ENCODE measurements at regions not wholly inside any gene's neighbourhood (a gene's known extent, or its start where the extent isn't known, plus 50 kb on each side); places are given as distances from the start of the nearest gene placed in this dataset.

DNA sequence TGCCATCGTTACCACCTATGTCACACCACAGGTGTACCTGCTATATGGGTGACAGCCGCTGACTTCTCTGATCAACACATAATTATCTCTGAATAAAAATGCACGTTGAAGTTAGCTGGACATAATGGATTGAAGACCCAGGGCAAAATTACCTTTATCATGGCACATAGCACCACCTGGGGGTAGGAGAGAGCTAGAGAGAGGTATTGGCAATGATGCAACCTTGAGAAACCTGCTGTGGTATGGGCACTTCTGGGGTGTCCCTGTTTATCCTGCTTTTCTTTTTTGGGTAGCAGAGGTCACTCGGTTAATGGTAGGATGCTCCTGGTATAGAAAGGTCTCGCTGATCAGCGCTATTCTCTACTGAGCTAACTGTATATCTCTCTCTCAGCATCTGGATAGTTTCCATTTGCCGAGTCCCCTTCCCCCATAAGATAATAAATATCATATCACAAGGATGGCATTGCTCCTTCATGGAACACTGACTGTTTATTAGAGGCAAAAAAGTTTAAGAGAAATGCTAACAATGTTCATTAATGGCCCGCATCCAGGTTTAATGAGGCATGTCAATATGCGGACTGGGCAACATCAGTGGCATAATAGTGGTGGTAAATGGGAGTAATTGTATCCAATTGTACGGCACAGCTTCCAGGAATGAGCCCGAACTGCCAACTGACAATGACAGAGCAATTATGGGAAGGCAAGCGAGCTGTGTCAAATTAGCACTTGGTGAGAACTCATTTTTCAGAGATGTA, 323.1 kb downstream of the TFEC start:
- H3K27me3 ChIP-seq (ENCODE audit: control insufficient read depth, insufficient read depth, low read length), result no peaks in the 10 kb centered on the region

GRCh38 chr7:115704884-115705283, 325.7 kb downstream of the TFEC start:
- H3K27me3 ChIP-seq (ENCODE audit: control insufficient read depth, insufficient read depth, low read length), result no peaks in the 10 kb centered on the region
- H3K36me3 ChIP-seq (ENCODE audit: control insufficient read depth, insufficient read depth, low read length), result no peaks in the 10 kb centered on the region
- no peak overlapping the region for H3K4me3 ChIP-seq (ENCODE audit: low read depth, low read length)
- H3K9ac ChIP-seq (ENCODE audit: low read length), result no peak overlapping the region
- H3K9me3 ChIP-seq (ENCODE audit: control insufficient read depth, insufficient read depth, low read depth, low read length), result no peaks in the 10 kb centered on the region
- H3K4me1 ChIP-seq (ENCODE audit: control insufficient read depth, insufficient read depth, low read length), result no peaks in the 10 kb centered on the region
- H3K27ac ChIP-seq (ENCODE audit: low read depth, low read length), result no peak overlapping the region

More for the DNA sequence above, 323.1 kb downstream of the TFEC start:
- Histone ChIP-seq H3K27ac (ENCODE audit: low read depth, low read length) (no peak overlapping the region), H3K36me3 (ENCODE audit: control insufficient read depth, insufficient read depth, low read length) (no peaks in the 10 kb centered on the region), H3K4me3 (ENCODE audit: low read depth, low read length) (no peak overlapping the region), H3K4me1 (ENCODE audit: control insufficient read depth, insufficient read depth, low read length) (no peaks in the 10 kb centered on the region), H3K9me3 (ENCODE audit: control insufficient read depth, insufficient read depth, low read depth, low read length) (no peaks in the 10 kb centered on the region), H3K9ac (ENCODE audit: low read length) (no peak overlapping the region)

DNA sequence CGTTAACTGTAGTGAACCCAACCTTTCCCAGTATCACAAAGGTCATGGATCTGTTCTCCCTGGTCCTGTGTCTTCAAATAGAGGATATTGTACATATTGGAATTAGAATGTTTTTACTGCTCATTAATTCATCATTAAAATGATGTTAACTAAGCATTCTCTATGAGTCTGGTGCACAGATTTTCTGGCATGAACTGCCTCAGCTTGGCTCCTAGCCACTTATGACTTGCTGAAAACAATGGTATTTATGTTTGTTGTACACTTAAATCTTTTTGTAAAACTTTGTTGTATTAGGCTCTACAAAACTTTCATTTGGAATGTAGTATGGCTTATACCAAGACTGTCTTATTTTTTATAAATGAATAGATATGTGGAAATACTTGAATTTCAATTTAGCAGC, 329.4 kb downstream of the TFEC start:
- Histone ChIP-seq H3K27me3 (ENCODE audit: control insufficient read depth, insufficient read depth, low read length) (no peaks in the 10 kb centered on the region), H3K4me3 (ENCODE audit: low read depth, low read length) (no peak overlapping the region), H3K27ac (ENCODE audit: low read depth, low read length) (no peak overlapping the region)

DNA sequence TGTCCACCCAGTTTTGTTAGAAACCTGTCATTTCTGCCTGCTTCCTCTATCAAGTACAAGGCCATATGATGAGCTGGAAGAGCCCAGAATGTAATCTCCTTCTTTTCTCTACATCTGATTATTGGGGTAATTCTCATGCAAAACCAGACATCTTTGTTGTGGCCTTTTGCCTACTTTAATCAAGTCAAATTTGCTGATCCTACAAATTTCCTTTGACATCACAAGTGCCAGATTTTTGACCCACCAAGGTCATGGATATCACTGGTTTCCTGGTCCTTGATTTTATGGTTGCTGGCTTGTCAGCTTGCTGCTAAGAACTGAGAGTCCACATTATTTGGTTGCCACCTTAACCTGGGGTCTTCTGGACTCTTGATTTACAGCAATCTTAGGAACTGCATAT, 336.1 kb downstream of the TFEC start:
- no peak overlapping the region for H3K27ac ChIP-seq (ENCODE audit: low read depth, low read length)
- no peaks in the 10 kb centered on the region for H3K9me3 ChIP-seq (ENCODE audit: control insufficient read depth, insufficient read depth, low read depth, low read length)
- no peak overlapping the region for H3K4me3 ChIP-seq (ENCODE audit: low read depth, low read length)
- no peak overlapping the region for H3K9ac ChIP-seq (ENCODE audit: low read length)
- H3K4me1 ChIP-seq (ENCODE audit: control insufficient read depth, insufficient read depth, low read length), result no peaks in the 10 kb centered on the region
- no peaks in the 10 kb centered on the region for H3K36me3 ChIP-seq (ENCODE audit: control insufficient read depth, insufficient read depth, low read length)
- H3K27me3 ChIP-seq (ENCODE audit: control insufficient read depth, insufficient read depth, low read length), result no peaks in the 10 kb centered on the region

More for the DNA sequence above, 329.4 kb downstream of the TFEC start:
- Histone ChIP-seq H3K36me3 (ENCODE audit: control insufficient read depth, insufficient read depth, low read length) (no peaks in the 10 kb centered on the region), H3K9me3 (ENCODE audit: control insufficient read depth, insufficient read depth, low read depth, low read length) (no peaks in the 10 kb centered on the region), H3K9ac (ENCODE audit: low read length) (no peak overlapping the region), H3K4me1 (ENCODE audit: control insufficient read depth, insufficient read depth, low read length) (no peaks in the 10 kb centered on the region)

DNA sequence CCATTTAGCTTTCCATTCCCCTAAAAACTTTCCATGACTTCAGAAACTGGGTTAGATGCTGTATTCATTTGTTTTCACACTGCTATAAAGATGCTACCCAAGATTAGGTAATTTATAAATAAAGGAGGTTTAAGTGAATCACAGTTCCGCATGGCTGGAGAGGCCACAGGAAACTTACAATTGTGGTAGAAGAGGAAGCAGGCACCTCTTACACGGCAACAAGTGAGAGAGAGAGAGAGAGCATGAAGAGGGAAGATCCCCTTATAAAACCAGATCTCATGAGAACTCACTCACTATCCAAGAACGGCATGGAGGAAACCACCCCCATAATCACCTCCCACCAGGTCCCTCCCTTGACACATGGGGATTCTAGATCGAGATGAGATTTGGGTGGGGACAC, 336.8 kb downstream of the TFEC start:
- no peaks in the 10 kb centered on the region for H3K4me1 ChIP-seq (ENCODE audit: control insufficient read depth, insufficient read depth, low read length)

GRCh38 chr7:115689941-115690340, 340.6 kb downstream of the TFEC start:
- H3K27ac ChIP-seq (ENCODE audit: low read depth, low read length), result no peak overlapping the region

More for the DNA sequence above, 336.8 kb downstream of the TFEC start:
- no peaks in the 10 kb centered on the region for H3K27me3 ChIP-seq (ENCODE audit: control insufficient read depth, insufficient read depth, low read length)
- H3K27ac ChIP-seq (ENCODE audit: low read depth, low read length), result no peak overlapping the region
- H3K4me3 ChIP-seq (ENCODE audit: low read depth, low read length), result no peak overlapping the region
- H3K9me3 ChIP-seq (ENCODE audit: control insufficient read depth, insufficient read depth, low read depth, low read length), result no peaks in the 10 kb centered on the region
- H3K9ac ChIP-seq (ENCODE audit: low read length), result no peak overlapping the region
- H3K36me3 ChIP-seq (ENCODE audit: control insufficient read depth, insufficient read depth, low read length), result no peaks in the 10 kb centered on the region

DNA sequence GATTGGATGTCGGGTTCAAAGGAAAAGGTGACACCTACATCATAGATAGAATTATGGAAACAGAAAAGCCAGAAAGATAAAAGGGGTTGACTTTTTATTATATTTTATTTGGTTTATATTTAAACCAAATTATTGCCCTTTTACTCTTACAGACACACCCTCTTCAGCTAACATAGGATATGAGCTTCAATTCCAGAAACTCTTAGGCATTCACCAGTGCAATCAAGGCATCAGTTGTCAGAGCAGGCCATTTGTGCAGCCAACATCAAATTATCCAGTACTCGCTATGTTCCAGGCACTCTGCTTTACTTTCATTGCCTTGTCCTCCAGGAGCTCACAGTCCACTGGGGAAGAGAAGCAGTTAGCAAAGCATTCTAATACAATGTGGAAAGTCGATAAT, 347.5 kb downstream of the TFEC start:
- no peak overlapping the region for H3K27ac ChIP-seq (ENCODE audit: low read depth, low read length)
- no peaks in the 10 kb centered on the region for H3K36me3 ChIP-seq (ENCODE audit: control insufficient read depth, insufficient read depth, low read length)
- H3K9ac ChIP-seq (ENCODE audit: low read length), result no peak overlapping the region
- no peaks in the 10 kb centered on the region for H3K27me3 ChIP-seq (ENCODE audit: control insufficient read depth, insufficient read depth, low read length)
- no peaks in the 10 kb centered on the region for H3K9me3 ChIP-seq (ENCODE audit: control insufficient read depth, insufficient read depth, low read depth, low read length)
- peaks cover 6% of the 10 kb centered on the region; the same call in 1 of the 2 replicates for H3K4me1 ChIP-seq (ENCODE audit: control insufficient read depth, insufficient read depth, low read length)
- H3K4me3 ChIP-seq (ENCODE audit: low read depth, low read length), result no peak overlapping the region

More at GRCh38 chr7:115689941-115690340, 340.6 kb downstream of the TFEC start:
- H3K9ac ChIP-seq (ENCODE audit: low read length), result no peak overlapping the region
- no peaks in the 10 kb centered on the region for H3K27me3 ChIP-seq (ENCODE audit: control insufficient read depth, insufficient read depth, low read length)
- no peaks in the 10 kb centered on the region for H3K4me1 ChIP-seq (ENCODE audit: control insufficient read depth, insufficient read depth, low read length)
- no peaks in the 10 kb centered on the region for H3K9me3 ChIP-seq (ENCODE audit: control insufficient read depth, insufficient read depth, low read depth, low read length)
- no peak overlapping the region for H3K4me3 ChIP-seq (ENCODE audit: low read depth, low read length)
- no peaks in the 10 kb centered on the region for H3K36me3 ChIP-seq (ENCODE audit: control insufficient read depth, insufficient read depth, low read length)

DNA sequence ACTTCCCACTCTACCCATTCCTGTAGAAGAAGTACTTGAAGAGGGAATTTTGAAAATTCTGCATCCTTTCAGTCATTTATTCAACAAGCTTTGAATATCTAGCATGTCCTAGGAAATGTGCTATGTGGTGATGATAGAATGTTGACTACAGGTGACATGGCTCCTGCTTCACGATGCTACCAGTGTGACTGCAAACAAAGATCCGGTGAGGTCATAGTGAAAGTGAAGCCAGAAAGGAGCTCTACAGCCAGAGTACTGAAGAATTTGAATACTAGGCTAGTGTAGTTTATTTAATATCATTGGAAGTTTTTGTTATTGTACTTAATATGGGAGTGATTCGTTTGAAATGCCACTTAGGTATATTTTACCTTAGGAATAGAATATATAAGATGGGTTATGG, 348.1 kb downstream of the TFEC start:
- no peaks in the 10 kb centered on the region for H3K27me3 ChIP-seq (ENCODE audit: control insufficient read depth, insufficient read depth, low read length)

DNA sequence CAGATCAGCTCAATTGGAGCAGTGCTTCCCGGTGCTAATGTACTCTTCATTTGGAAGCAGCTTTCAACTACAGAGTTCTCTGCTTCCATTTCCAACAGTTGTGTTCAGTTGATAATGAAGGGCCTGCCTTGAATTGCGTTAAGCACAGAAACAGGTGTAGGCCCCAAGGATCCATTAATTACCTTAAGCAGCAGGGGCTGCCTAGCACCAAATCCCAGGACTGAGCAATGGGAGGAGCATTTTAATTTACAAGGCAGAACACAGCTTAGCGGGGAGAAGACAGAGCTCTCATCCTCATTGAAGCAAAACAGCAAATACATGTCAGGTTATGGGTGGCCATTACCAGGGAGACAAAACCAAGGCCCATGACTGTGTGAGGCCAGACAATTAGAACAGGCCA, 349.6 kb downstream of the TFEC start:
- H3K9me3 ChIP-seq (ENCODE audit: control insufficient read depth, insufficient read depth, low read depth, low read length), result no peaks in the 10 kb centered on the region
- no peak overlapping the region for H3K4me3 ChIP-seq (ENCODE audit: low read depth, low read length)
- H3K27ac ChIP-seq (ENCODE audit: low read depth, low read length), result no peak overlapping the region
- no peaks in the 10 kb centered on the region for H3K36me3 ChIP-seq (ENCODE audit: control insufficient read depth, insufficient read depth, low read length)
- no peaks in the 10 kb centered on the region for H3K27me3 ChIP-seq (ENCODE audit: control insufficient read depth, insufficient read depth, low read length)
- peaks cover 6% of the 10 kb centered on the region; the same call in 1 of the 2 replicates for H3K4me1 ChIP-seq (ENCODE audit: control insufficient read depth, insufficient read depth, low read length)
- no peak overlapping the region for H3K9ac ChIP-seq (ENCODE audit: low read length)

More for the DNA sequence above, 348.1 kb downstream of the TFEC start:
- no peaks in the 10 kb centered on the region for H3K36me3 ChIP-seq (ENCODE audit: control insufficient read depth, insufficient read depth, low read length)
- peaks cover 6% of the 10 kb centered on the region; the same call in 1 of the 2 replicates for H3K4me1 ChIP-seq (ENCODE audit: control insufficient read depth, insufficient read depth, low read length)
- no peak overlapping the region for H3K9ac ChIP-seq (ENCODE audit: low read length)
- no peak overlapping the region for H3K4me3 ChIP-seq (ENCODE audit: low read depth, low read length)
- no peaks in the 10 kb centered on the region for H3K9me3 ChIP-seq (ENCODE audit: control insufficient read depth, insufficient read depth, low read depth, low read length)
- no peak overlapping the region for H3K27ac ChIP-seq (ENCODE audit: low read depth, low read length)

DNA sequence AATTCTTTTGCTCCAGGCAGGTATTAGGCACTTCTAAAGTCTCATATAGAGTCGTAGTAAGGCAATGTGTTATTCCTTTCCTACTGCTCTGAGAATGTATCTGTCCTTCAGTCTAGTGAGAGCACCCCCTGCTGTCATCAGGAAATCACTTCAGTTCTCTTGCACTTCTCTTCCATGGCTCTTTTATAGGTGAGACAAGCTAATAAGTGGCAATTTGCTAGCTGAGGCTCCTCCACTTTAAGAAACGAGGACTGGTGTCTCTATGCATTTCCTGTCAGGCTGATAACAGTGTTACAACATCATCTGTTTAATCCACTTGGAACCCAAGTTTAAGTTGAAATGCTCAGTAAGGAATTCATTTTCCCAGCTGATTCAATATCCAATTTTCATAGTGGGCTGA, 350.6 kb downstream of the TFEC start:
- H3K4me3 ChIP-seq (ENCODE audit: low read depth, low read length), result no peak overlapping the region
- no peaks in the 10 kb centered on the region for H3K27me3 ChIP-seq (ENCODE audit: control insufficient read depth, insufficient read depth, low read length)
- no peak overlapping the region for H3K9ac ChIP-seq (ENCODE audit: low read length)
- H3K4me1 ChIP-seq (ENCODE audit: control insufficient read depth, insufficient read depth, low read length), result peaks cover 6% of the 10 kb centered on the region; the same call in 1 of the 2 replicates
- H3K36me3 ChIP-seq (ENCODE audit: control insufficient read depth, insufficient read depth, low read length), result no peaks in the 10 kb centered on the region
- no peaks in the 10 kb centered on the region for H3K9me3 ChIP-seq (ENCODE audit: control insufficient read depth, insufficient read depth, low read depth, low read length)
- H3K27ac ChIP-seq (ENCODE audit: low read depth, low read length), result no peak overlapping the region

- peaks cover 6% of the 10 kb centered on the region; the same call in 1 of the 2 replicates for H3K4me1 ChIP-seq (ENCODE audit: control insufficient read depth, insufficient read depth, low read length)
- no peaks in the 10 kb centered on the region for H3K9me3 ChIP-seq (ENCODE audit: control insufficient read depth, insufficient read depth, low read depth, low read length)
- H3K4me3 ChIP-seq (ENCODE audit: low read depth, low read length), result no peak overlapping the region
- no peak overlapping the region for H3K9ac ChIP-seq (ENCODE audit: low read length)
- no peaks in the 10 kb centered on the region for H3K27me3 ChIP-seq (ENCODE audit: control insufficient read depth, insufficient read depth, low read length)
- no peak overlapping the region for H3K27ac ChIP-seq (ENCODE audit: low read depth, low read length)
- H3K36me3 ChIP-seq (ENCODE audit: control insufficient read depth, insufficient read depth, low read length), result no peaks in the 10 kb centered on the region
Observed at GRCh38 chr7:115679423-115679822, 351.1 kb downstream of the TFEC start.

All from HUES6 (cell line).